H1 (cell line): ENCODE measurements at regions not wholly inside any gene's neighbourhood (a gene's known extent, or its start where the extent isn't known, plus 50 kb on each side); places are given as distances from the start of the nearest gene placed in this dataset.
A peak's percentile ranks its signal among the peaks of the same experiment; 100 is the strongest.

Experiments
- ASH2L ChIP-seq: fragments of 200-600, 300-600 bp; sonication (generic); IDR thresholded peaks from one replicate; pipeline ENCODE4 v1.7.1; 2017; ENCODE audit warnings: low read length
- KDM4A ChIP-seq: IDR thresholded peaks from one replicate; pipeline ENCODE4 v1.7.1; 2012; ENCODE audit warnings: low read depth, mild to moderate bottlenecking, moderate library complexity, low read length, inconsistent platforms; ENCODE audit not compliant: severe bottlenecking
- PHF8 ChIP-seq: fragments of 200-600 bp; sonication (generic); conservative IDR thresholded peaks from 2 replicates; pipeline ENCODE4 v1.7.1; 2012; ENCODE audit warnings: low read depth, mild to moderate bottlenecking, inconsistent platforms, low read length, moderate library complexity
- SP1 ChIP-seq: IDR thresholded peaks from 2 replicates; pipeline ENCODE4 v1.6.1; 2011; ENCODE audit warnings: low read depth, low read length
- TAF1 ChIP-seq: IDR thresholded peaks from 2 replicates; pipeline ENCODE4 v1.6.1; 2011; ENCODE audit warnings: mild to moderate bottlenecking, low read depth, low read length

DNA sequence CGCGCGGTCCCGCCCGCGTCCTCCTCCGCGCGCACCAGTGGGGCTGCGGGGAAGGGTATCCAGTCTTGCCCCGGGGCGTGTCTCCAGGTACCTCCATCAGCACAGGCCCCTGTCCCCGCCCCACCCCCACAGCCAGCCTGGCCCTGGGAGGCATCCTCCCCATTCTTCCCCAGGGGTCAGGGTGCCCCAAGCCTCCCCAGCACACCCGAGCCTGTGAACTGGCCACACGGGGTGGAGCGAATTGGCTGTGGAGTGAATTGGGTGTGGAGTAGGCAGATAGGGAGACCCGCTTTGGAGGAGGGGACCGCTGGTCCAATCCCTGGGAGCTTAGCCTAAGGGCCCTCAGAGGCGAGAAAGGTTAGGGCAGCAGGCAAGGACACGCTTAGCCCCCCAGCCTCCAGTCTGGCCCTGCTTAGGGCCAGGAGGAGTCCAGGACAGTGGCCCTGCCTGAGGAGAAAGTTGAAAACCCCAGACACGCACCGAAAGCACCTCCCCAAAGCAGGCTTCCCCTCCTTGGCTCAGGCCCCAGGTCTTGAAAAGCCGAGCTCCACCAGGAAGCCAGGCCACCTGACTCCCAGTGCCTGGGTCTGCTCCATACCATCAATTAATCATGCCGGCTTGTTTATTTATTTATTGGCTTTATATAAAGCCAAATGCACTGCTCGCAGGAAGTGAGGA is 107.7 kb upstream of the SLC6A11 start (continued):
- TF ChIP-seq TAF1 (no peak), KDM4A (peak; percentile 10), SP1 (no peak), ASH2L (no peak), PHF8 (no peak)
- TF ChIP-seq, all 59 proteins: peak for 4
